Psoas muscle (tissue), 7 donors: ENCODE measurements at regions not wholly inside any gene's neighbourhood (a gene's known extent, or its start where the extent isn't known, plus 50 kb on each side); places are given as distances from the start of the nearest gene placed in this dataset.

Experiments used
- ATAC-seq, 4 donors: fragments of 200-7000 bp; cut with Tn5 transposase; one replicate each; pipeline ENCODE4 v1.9.1; 2020; ENCODE audit warnings: moderate library complexity in 3 of 4, mild to moderate bottlenecking in 2 of 4
- DNase-seq, 2 donors: peaks; one replicate each; pipeline ENCODE4 v3.0.0-alpha.2; 2020
- H3K27ac ChIP-seq: fragments of 200-600 bp; one replicate; pipeline ENCODE4 v1.8.0; 2022
- H3K27me3 ChIP-seq, 3 donors: fragments of 200-600 bp in 1 of 3; one replicate each; pipeline versions ENCODE4 v1.6.1 to v1.8.0; 2013 to 2022; ENCODE audit warnings: low read length in 2 of 3, mild to moderate bottlenecking in 2 of 3, moderate library complexity in 1 of 3; ENCODE audit not compliant: insufficient read depth in 3 of 3
- H3K36me3 ChIP-seq, 2 donors: fragments of 200-600 bp in 1 of 2; one replicate each; pipeline versions ENCODE4 v1.6.1 to v1.8.0; 2013 to 2022; ENCODE audit warnings: low read depth in 1 of 2, mild to moderate bottlenecking in 1 of 2, moderate library complexity in 1 of 2; ENCODE audit not compliant: insufficient read depth in 1 of 2
- H3K4me1 ChIP-seq: fragments of 200-600 bp; one replicate; pipeline ENCODE4 v1.8.0; 2022
- H3K4me3 ChIP-seq: fragments of 200-600 bp; one replicate; pipeline ENCODE4 v1.8.0; 2022; ENCODE audit warnings: mild to moderate bottlenecking
- H3K9me3 ChIP-seq: fragments of 200-600 bp; one replicate; pipeline ENCODE4 v1.8.0; 2022
- WGBS, 3 donors: extraction: QIAGEN DNeasy Blood & Tissue Kit; methylation state at CpG; one replicate each; pipeline versions ENCODE4 v1.1.6 to v1.1.7; 2013; 5-methylcytosine and 5-hydroxymethylcytosine counted together
- intact Hi-C, 2 donors: fragments of 100-400 bp; cut with DNase I; formaldehyde crosslinking; loops; one replicate each; pipeline versions ENCODE4 v1.11.0 to v1.14.2; 2022
- TF ChIP-seq, protein P1 (sequence below): fragments of 200-600 bp; IDR thresholded peaks from one replicate; pipeline ENCODE4 v1.8.0; 2022; ENCODE audit warnings: antibody characterized with exemption
- donor health status: healthy with polysubstance abuse.
- donor health status: DM: no; HTN: no; CAD: no; lungs with moderate emphysema.
- donor health status: Bipolar disorder and iron deficiency.
- donor health status: healthy.
- donor health status: DM: yes; HTN: yes; CAD: no.
- donor health status: DM: no; HTN: no; CAD: no.
- donor health status: DM: yes; HTN: yes; CAD: no.

DNA sequence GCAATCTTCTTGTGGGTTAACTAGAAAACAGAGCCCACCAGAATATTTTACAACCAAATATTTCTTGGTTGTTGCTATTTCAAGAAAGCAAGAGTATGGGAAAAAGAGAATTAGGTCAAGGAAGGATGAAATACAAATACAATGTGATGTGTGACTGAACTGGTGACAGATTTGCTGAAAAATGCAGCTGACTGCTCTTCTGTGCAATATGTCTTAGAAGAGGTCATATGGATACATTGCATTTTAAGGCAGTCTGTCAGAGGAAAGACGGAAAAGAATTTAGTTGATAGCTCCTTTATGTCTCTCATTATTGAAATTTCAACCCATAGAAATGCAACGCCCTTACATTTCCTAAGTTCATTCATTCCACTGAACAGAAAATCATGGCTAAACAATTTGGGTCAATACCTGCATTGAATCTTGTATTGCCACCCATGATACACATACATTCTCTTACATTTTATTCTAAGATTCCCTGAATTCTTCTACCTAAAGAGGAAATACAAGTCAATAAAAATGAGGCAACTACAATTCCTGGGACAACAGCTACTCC is 423.1 kb downstream of the ADAM29 start:
- intact Hi-C loops, result no loop called here

DNA sequence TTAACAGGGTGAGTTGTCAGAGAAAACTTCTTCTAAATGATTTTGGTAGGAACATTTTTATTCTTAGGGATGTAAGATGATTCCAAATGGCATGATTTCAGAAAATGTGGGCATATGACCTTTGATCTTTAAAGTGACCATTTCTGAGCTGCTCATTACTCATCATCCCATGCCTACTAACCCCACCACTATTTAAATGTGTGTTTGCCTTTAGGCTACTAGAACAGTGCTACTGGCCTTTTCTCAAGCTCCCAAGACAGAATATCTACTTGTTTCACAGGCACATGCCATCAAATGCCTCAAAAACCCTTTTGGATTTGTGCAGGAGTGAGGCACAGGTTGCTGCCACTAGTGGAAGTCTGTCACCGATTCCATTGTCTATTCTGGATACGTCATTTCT is 428.2 kb downstream of the ADAM29 start:
- no peak for DNase-seq
- intact Hi-C loops, result no loop called here
- no peak for ATAC-seq
- TF ChIP-seq, protein P1, sequence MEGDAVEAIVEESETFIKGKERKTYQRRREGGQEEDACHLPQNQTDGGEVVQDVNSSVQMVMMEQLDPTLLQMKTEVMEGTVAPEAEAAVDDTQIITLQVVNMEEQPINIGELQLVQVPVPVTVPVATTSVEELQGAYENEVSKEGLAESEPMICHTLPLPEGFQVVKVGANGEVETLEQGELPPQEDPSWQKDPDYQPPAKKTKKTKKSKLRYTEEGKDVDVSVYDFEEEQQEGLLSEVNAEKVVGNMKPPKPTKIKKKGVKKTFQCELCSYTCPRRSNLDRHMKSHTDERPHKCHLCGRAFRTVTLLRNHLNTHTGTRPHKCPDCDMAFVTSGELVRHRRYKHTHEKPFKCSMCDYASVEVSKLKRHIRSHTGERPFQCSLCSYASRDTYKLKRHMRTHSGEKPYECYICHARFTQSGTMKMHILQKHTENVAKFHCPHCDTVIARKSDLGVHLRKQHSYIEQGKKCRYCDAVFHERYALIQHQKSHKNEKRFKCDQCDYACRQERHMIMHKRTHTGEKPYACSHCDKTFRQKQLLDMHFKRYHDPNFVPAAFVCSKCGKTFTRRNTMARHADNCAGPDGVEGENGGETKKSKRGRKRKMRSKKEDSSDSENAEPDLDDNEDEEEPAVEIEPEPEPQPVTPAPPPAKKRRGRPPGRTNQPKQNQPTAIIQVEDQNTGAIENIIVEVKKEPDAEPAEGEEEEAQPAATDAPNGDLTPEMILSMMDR, result no peak
- Histone ChIP-seq H3K27me3 (no peaks in the 10 kb centered on the region), H3K9me3 (no peaks in the 10 kb centered on the region), H3K27ac (no peak overlapping the region), H3K36me3 (no peaks in the 10 kb centered on the region), H3K4me3 (no peak overlapping the region), H3K4me1 (no peaks in the 10 kb centered on the region)
- WGBS, 3 donors, result 78 to 88% (median 84%) methylated on average over 2 of the region's 2 CpGs

More for the DNA sequence above, 423.1 kb downstream of the ADAM29 start:
- no peak overlapping the region for H3K27ac ChIP-seq
- no peaks in the 10 kb centered on the region for H3K27me3 ChIP-seq
- H3K4me3 ChIP-seq, result no peak overlapping the region
- H3K9me3 ChIP-seq, result no peaks in the 10 kb centered on the region
- DNase-seq (no peak), ATAC-seq (no peak)
- TF ChIP-seq, protein P1, result no peak
- WGBS, 3 donors, result 72 to 82% (median 74%) methylated on average over 2 of the region's 2 CpGs
- H3K4me1 ChIP-seq, result no peaks in the 10 kb centered on the region
- H3K36me3 ChIP-seq, result no peaks in the 10 kb centered on the region

DNA sequence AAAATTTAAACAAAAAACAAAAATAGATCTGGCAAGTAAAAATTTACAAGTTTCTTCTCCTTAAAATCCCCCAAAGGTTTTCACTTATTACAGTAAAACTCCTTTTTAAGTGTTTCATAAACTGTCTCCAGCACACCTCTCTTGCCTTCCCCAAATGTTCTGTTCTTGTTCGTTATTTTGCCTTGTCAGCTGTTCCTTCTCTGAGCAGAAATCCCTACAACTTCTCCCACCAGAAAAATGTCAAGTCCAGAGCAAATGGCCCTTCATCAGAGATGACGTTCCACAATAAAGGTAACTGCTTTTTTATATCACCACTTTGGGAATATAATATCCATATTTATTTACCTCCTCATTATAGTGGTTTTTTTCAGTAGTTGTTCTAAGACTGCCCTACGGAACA is 432.1 kb downstream of the ADAM29 start:
- DNase-seq, result no peak
- no peaks in the 10 kb centered on the region for H3K27me3 ChIP-seq
- no peak overlapping the region for H3K4me3 ChIP-seq
- no peaks in the 10 kb centered on the region for H3K36me3 ChIP-seq
- intact Hi-C loops, result no loop called here
- 64 to 72% (median 66%) methylated on average over 3 of the region's 3 CpGs for whole genome bisulfite sequencing, 3 donors
- no peaks in the 10 kb centered on the region for H3K9me3 ChIP-seq
- no peaks in the 10 kb centered on the region for H3K4me1 ChIP-seq
- no peak for ATAC-seq
- no peak overlapping the region for H3K27ac ChIP-seq
- TF ChIP-seq, protein P1, result no peak

DNA sequence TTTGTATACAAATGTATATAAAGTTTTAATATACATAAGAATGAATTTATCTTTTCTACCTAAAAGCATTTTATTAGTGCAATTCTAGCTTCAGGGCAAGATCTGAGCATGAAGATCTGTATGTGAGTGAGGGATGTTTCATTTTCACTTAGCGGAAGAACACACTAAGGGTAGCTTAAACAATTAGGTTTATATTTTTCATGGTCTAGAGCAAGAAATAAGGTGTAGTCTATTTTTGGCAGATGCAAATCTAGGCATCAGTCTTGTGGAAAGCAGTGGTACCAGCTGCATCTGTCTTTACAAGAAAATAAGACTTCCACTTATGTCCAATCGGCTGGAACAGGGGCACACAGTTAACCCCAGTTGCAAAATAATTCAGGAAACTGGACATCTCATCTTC is 433.3 kb downstream of the ADAM29 start:
- ATAC-seq, result no peak
- Histone ChIP-seq H3K4me1 (no peaks in the 10 kb centered on the region), H3K27me3 (no peaks in the 10 kb centered on the region), H3K27ac (no peak overlapping the region), H3K36me3 (no peaks in the 10 kb centered on the region), H3K4me3 (no peak overlapping the region), H3K9me3 (no peaks in the 10 kb centered on the region)
- WGBS, 3 donors, result 65 to 80% (median 78%) methylated on average over 2 of the region's 2 CpGs
- DNase-seq, result no peak
- TF ChIP-seq, protein P1, result no peak
- intact Hi-C loops, result no loop called here

DNA sequence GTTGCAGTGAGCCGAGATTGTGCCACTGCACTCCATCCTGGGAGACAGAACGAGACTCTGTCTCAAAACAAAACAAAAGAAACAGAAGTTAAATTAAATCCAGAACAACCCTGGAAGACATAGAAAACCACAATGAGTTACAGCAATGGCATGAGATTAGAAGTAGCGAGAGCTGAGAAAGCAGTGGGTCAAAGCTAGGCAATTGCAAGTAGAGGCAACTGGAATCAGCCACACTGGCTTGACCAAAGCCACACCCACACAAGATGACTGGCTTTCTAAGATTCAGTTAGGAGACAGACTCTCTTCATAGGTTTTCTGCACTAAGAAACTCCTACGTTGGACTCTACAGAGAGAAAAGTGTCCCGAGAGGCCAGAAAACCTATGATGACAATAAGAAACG is 443.0 kb downstream of the GPM6A start:
- H3K4me1 ChIP-seq, result no peaks in the 10 kb centered on the region
- no peak overlapping the region for H3K27ac ChIP-seq
- H3K27me3 ChIP-seq, result no peaks in the 10 kb centered on the region
- H3K4me3 ChIP-seq, result no peak overlapping the region
- no peaks in the 10 kb centered on the region for H3K36me3 ChIP-seq
- no peak for DNase-seq
- 76 to 78% (median 77%) methylated on average over 6 of the region's 6 CpGs for WGBS, 3 donors
- TF ChIP-seq, protein P1, result no peak
- intact Hi-C loops, result no loop called here
- no peak for ATAC-seq
- no peaks in the 10 kb centered on the region for H3K9me3 ChIP-seq
